ENCODE measurements at regions not wholly inside any gene's neighbourhood (a gene's known extent, or its start where the extent isn't known, plus 50 kb on each side); places are given as distances from the start of the nearest gene placed in this dataset.

DNA sequence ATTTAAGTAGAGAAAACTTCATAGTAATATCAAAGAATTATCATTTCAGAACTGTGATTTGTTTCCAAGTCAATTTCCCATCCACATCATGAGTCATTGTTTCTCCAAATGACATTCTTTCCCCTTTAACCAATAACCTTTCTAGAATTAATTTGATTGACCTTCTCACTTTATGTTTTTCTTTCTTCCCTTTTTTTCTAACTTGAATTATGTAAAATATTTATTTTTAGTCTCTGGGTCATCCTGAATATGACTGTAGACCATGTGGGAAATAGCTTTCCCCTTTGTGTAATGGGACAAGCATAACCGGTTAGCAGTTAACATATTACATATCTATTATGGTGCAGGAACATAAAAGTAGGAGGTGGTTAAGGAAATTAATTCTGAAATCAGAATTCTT lies 291.1 kb downstream of the GJA1 start:
- TF ChIP-seq POLR2A (IDR thresholded peaks at IDR 0.05; ENCODE audit: low read length) (no peak), GATA1 (IDR thresholded peaks at IDR 0.05; ENCODE audit: low read depth, low read length) (no peak)

All from erythroblast (primary cell).